ENCODE measurements at regions not wholly inside any gene's neighbourhood (a gene's known extent, or its start where the extent isn't known, plus 50 kb on each side); places are given as distances from the start of the nearest gene placed in this dataset.

DNA sequence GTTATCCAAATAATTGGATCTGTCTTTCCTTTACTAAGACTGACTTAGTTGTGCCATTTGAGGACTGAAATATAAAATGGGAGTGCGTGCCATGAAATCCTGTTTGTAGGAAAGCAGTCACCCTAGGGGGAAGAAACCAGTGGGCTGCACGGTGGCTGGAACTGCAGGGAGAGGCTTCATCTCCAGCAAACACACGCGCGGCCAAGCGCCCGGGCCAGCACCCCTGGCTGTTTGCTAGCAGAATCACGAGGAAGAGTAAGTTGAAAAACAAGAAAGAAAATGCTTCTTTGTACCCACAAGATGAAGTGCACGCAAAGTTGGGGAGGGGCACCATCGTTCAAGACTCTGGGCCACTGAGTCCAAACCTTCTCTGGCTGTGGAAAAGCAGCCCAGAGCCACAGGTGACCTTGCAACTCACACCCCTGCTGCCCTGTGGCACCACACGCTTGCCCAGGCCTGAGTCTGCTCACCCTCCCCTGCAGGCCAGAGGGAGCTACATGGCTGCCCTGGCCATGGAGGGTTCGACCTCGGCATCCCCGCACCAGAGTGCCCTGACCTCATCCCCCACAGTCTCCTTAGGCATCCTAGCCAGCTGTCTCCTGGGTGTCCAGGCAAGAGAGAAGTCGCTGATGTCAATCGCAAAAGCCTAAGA lies 55.2 kb downstream of the IRX2 start:
- no peak for TF ChIP-seq CTCF (IDR thresholded peaks at IDR 0.05; ENCODE audit: low read depth, low read length)
- no peak for DNase-seq (ENCODE audit: extremely low read depth, low read depth)

- TF ChIP-seq CTCF (IDR thresholded peaks at IDR 0.05; ENCODE audit: low read depth, low read length): no peak
- no peak for DNase-seq (ENCODE audit: extremely low read depth, low read depth)
These were observed 56.1 kb downstream of the IRX2 start for GRCh38 chr5:2695200-2695891.

- TF ChIP-seq CTCF (IDR thresholded peaks at IDR 0.05; ENCODE audit: low read depth, low read length): no peak
- DNase-seq (ENCODE audit: extremely low read depth, low read depth): no peak
These were observed 59.9 kb downstream of the IRX2 start for GRCh38 chr5:2691530-2691929.

DNA sequence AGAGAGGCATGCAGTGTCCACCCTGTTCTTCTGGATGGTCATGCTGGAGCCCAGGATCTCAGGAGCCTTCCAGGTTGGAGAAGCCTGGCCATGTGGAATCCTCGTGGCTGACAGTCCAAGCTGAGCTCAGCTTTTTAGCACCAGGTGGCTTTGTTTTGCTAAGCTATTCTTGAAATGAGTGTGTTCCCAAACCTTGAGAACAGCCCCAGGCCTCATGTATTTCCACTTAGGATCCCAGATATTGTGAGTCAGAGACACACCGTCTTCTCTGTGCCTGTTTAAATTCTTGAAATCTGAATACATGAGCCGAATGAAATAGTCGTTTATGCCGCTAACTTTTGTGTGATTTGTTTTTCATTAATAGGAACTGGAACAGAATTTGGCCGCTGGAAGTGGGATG lies 61.2 kb downstream of the IRX2 start:
- no peak for DNase-seq (ENCODE audit: extremely low read depth, low read depth)
- TF ChIP-seq CTCF (IDR thresholded peaks at IDR 0.05; ENCODE audit: low read depth, low read length): no peak

DNA sequence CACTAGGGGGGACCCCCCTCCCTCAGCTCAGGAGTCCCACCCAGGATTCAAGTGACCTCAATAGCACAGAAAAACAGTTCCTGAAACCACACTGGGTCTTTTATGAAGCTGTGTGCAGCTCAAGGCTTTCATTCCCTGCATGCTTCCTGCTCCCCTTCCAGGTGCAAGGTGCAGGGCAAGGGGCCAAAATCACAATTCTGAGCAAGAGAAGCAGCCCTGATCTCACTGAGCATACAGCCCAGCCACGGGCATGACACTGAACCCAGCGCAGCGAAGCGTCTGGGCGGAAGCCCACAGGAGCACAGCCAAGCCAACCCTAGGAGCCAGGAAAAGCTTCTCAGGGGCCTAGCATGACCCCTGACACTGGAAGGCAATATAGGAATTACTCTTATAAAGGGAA lies 62.9 kb downstream of the IRX2 start:
- DNase-seq (ENCODE audit: extremely low read depth, low read depth): no peak
- no peak for TF ChIP-seq CTCF (IDR thresholded peaks at IDR 0.05; ENCODE audit: low read depth, low read length)

DNA sequence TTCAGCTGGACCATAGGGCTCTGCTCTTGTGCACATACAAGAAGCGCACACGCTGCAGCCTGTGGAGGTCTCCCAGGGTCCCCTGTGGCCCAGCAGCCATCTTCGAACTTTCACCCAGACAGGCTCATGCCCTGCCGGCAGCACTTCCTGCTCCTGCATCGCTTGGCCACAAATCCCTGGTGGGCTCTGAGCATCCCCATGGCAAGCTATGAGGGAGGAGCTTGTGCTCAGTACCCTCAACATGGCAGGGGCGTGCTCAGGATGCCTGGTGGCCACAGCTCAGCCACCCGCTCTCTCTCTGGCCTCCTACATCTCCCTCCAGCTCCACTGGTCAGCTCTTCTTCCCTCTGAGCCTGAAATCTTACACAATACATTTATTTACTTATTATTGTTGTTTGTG lies 63.7 kb downstream of the IRX2 start:
- DNase-seq (ENCODE audit: extremely low read depth, low read depth): no peak
- TF ChIP-seq CTCF (IDR thresholded peaks at IDR 0.05; ENCODE audit: low read depth, low read length): no peak

GRCh38 chr5:2686321-2687124 lies 65.0 kb downstream of the IRX2 start:
- TF ChIP-seq CTCF (IDR thresholded peaks at IDR 0.05; ENCODE audit: low read depth, low read length): no peak
- no peak for DNase-seq (ENCODE audit: extremely low read depth, low read depth)

All from AG09319 (cell line).